Activated CD8-positive, alpha-beta memory T cell treated with anti-CD3 and anti-CD28 coated beads, Interleukin-2, amount 50 U/mL, for 24 hours (primary cell): ENCODE measurements at regions not wholly inside any gene's neighbourhood (a gene's known extent, or its start where the extent isn't known, plus 50 kb on each side); places are given as distances from the start of the nearest gene placed in this dataset.

Experiments
- DNase-seq: peaks from one replicate; pipeline ENCODE4 v3.0.0-alpha.2; 2020; ENCODE audit errors: extremely low read depth

- DNase-seq: no peak
Measured at GRCh38 chr5:158553962-158554336, 545.8 kb downstream of the EBF1 start.

GRCh38 chr5:158553195-158553961, 546.3 kb downstream of the EBF1 start:
- no peak for DNase-seq

GRCh38 chr5:158552241-158552640, 547.5 kb downstream of the EBF1 start:
- DNase-seq: no peak

- DNase-seq: no peak
Measured at GRCh38 chr5:158549311-158549710, 550.4 kb downstream of the EBF1 start.

GRCh38 chr5:158546748-158547147, 553.0 kb downstream of the EBF1 start:
- DNase-seq: no peak

GRCh38 chr5:158545949-158546530, 553.7 kb downstream of the EBF1 start:
- DNase-seq: no peak

GRCh38 chr5:158544388-158545339, 555.1 kb downstream of the EBF1 start:
- DNase-seq: no peak

- no peak for DNase-seq
Measured at GRCh38 chr5:158543539-158544387, 556.0 kb downstream of the EBF1 start.

- no peak for DNase-seq
Measured at GRCh38 chr5:158541536-158542297, 558.0 kb downstream of the EBF1 start.

- no peak for DNase-seq
Measured at GRCh38 chr5:158538506-158539074, 561.1 kb downstream of the EBF1 start.

- DNase-seq: no peak
Measured at GRCh38 chr5:158537366-158537765, 562.4 kb downstream of the EBF1 start.

GRCh38 chr5:158534203-158534602, 565.5 kb downstream of the EBF1 start:
- DNase-seq: no peak

GRCh38 chr5:158532739-158533138, 567.0 kb downstream of the EBF1 start:
- DNase-seq: no peak

- DNase-seq: no peak
Measured at GRCh38 chr5:158531860-158532259, 567.9 kb downstream of the EBF1 start.

GRCh38 chr5:158530115-158530514, 569.6 kb downstream of the EBF1 start:
- DNase-seq: no peak

GRCh38 chr5:158529454-158529853, 570.3 kb downstream of the EBF1 start:
- DNase-seq: no peak

GRCh38 chr5:158525663-158526062, 574.1 kb downstream of the EBF1 start:
- DNase-seq: no peak

GRCh38 chr5:158524070-158524469, 575.6 kb downstream of the EBF1 start:
- no peak for DNase-seq

GRCh38 chr5:158522776-158523175, 576.9 kb downstream of the EBF1 start:
- DNase-seq: no peak

GRCh38 chr5:158521995-158522394, 577.7 kb downstream of the EBF1 start:
- DNase-seq: no peak
